MM.1S (cell line): ENCODE measurements at regions not wholly inside any gene's neighbourhood (a gene's known extent, or its start where the extent isn't known, plus 50 kb on each side); places are given as distances from the start of the nearest gene placed in this dataset.

Experiments used
- DNase-seq: peaks from one replicate; pipeline ENCODE4 v3.0.0-alpha.2; 2015
- H2AFZ ChIP-seq: fragments of 300-600 bp; sonication (generic); 2 replicates; pipeline ENCODE4 v1.6.0; 2016; ENCODE audit warnings: antibody characterized with exemption, low read length
- H3F3A ChIP-seq: fragments of 300-600 bp; sonication (generic); 2 replicates; pipeline ENCODE4 v1.6.1; 2016; ENCODE audit warnings: mild to moderate bottlenecking, antibody characterized with exemption, low read length, moderate library complexity, mixed read lengths; ENCODE audit not compliant: insufficient read depth
- H3K27ac ChIP-seq: fragments of 300-600 bp; sonication (generic); 2 replicates; pipeline ENCODE4 v1.5.1; 2016; ENCODE audit warnings: mild to moderate bottlenecking, low read length
- H3K27me3 ChIP-seq: fragments of 300-600 bp; sonication (generic); replicated peaks from 2 replicates; pipeline ENCODE4 v1.6.0; 2016; ENCODE audit warnings: low read length; ENCODE audit not compliant: insufficient read depth
- H3K36me3 ChIP-seq: fragments of 300-600 bp; sonication (generic); replicated peaks from 2 replicates; pipeline ENCODE4 v1.6.1; 2016; ENCODE audit warnings: mild to moderate bottlenecking, low read length, mixed read lengths; ENCODE audit not compliant: insufficient read depth
- H3K4me1 ChIP-seq: fragments of 300-600 bp; sonication (generic); 2 replicates; pipeline ENCODE4 v1.6.1; 2016; ENCODE audit warnings: low read length, mixed read lengths
- H3K4me2 ChIP-seq: fragments of 300-600 bp; sonication (generic); 2 replicates; pipeline ENCODE4 v1.6.0; 2016; ENCODE audit warnings: low read depth, low read length
- H3K4me3 ChIP-seq: fragments of 300-600 bp; sonication (generic); 2 replicates; pipeline ENCODE4 v1.5.1; 2016; ENCODE audit warnings: low read length, mixed read lengths
- H3K79me2 ChIP-seq: fragments of 300-600 bp; sonication (generic); 2 replicates; pipeline ENCODE4 v1.6.1; 2016; ENCODE audit warnings: mixed run types, low read length, mixed read lengths
- H3K9ac ChIP-seq: fragments of 300-600 bp; sonication (generic); 2 replicates; pipeline ENCODE4 v1.6.1; 2016; ENCODE audit warnings: low read length, mixed read lengths
- H3K9me2 ChIP-seq: fragments of 300-600 bp; sonication (generic); replicated peaks from 2 replicates; pipeline ENCODE4 v1.6.1; 2016; ENCODE audit warnings: mild to moderate bottlenecking, low read length, mixed read lengths; ENCODE audit not compliant: insufficient read depth
- H3K9me3 ChIP-seq: fragments of 300-600 bp; sonication (generic); replicated peaks from 2 replicates; pipeline ENCODE4 v1.6.1; 2016; ENCODE audit warnings: mild to moderate bottlenecking, low read length, mixed read lengths; ENCODE audit not compliant: insufficient read depth
- H4K20me1 ChIP-seq: fragments of 300-600 bp; sonication (generic); 2 replicates; pipeline ENCODE4 v1.6.1; 2016; ENCODE audit warnings: mild to moderate bottlenecking, low read length, moderate library complexity, mixed read lengths; ENCODE audit not compliant: insufficient read depth
- CTCF ChIP-seq: fragments of 300-600 bp; sonication (generic); IDR thresholded peaks from 2 replicates; pipeline ENCODE4 v1.5.1; 2016; ENCODE audit warnings: antibody characterized with exemption, low read length, mixed read lengths
- EZH2 ChIP-seq: fragments of 300-600 bp; sonication (generic); optimal IDR thresholded peaks from 2 replicates; pipeline ENCODE3; 2017; ENCODE audit warnings: low read depth, mild to moderate bottlenecking, antibody characterized with exemption, low read length, mixed read lengths
- EZH2phosphoT487 ChIP-seq: fragments of 300-600 bp; sonication (generic); IDR thresholded peaks from 2 replicates; pipeline ENCODE4 v1.6.1; 2018; ENCODE audit warnings: antibody characterized with exemption, low read length

GRCh38 chr14:65241125-65241752, 138.9 kb upstream of the MAX start:
- H3K9me2 ChIP-seq, result no peaks in the 10 kb centered on the region
- no peaks in the 10 kb centered on the region for H3K79me2 ChIP-seq
- no peaks in the 10 kb centered on the region for H3K27me3 ChIP-seq
- DNase-seq, result peak; percentile 11
- no peak overlapping the region for H3K4me3 ChIP-seq
- H3K4me2 ChIP-seq, result no peak overlapping the region
- H4K20me1 ChIP-seq, result no peaks in the 10 kb centered on the region
- TF ChIP-seq EZH2phosphoT487 (no peak), EZH2 (no peak), CTCF (no peak)
- no peak overlapping the region for H2AFZ ChIP-seq
- H3K27ac ChIP-seq, result no peak overlapping the region
- H3K36me3 ChIP-seq, result no peaks in the 10 kb centered on the region
- no peaks in the 10 kb centered on the region for H3F3A ChIP-seq
- H3K4me1 ChIP-seq, result no peaks in the 10 kb centered on the region
- H3K9me3 ChIP-seq, result no peaks in the 10 kb centered on the region
- no peak overlapping the region for H3K9ac ChIP-seq

- Histone ChIP-seq H3K4me1 (no peaks in the 10 kb centered on the region), H3K36me3 (no peaks in the 10 kb centered on the region), H3K79me2 (no peaks in the 10 kb centered on the region), H4K20me1 (no peaks in the 10 kb centered on the region), H3K4me3 (no peak overlapping the region), H3K27ac (no peak overlapping the region), H3K4me2 (no peak overlapping the region), H3F3A (no peaks in the 10 kb centered on the region), H3K9me2 (no peaks in the 10 kb centered on the region), H3K9me3 (no peaks in the 10 kb centered on the region), H3K9ac (no peak overlapping the region), H2AFZ (no peak overlapping the region), H3K27me3 (no peaks in the 10 kb centered on the region)
- TF ChIP-seq EZH2phosphoT487 (no peak), EZH2 (no peak), CTCF (no peak)
- DNase-seq, result no peak
Observed at GRCh38 chr14:65242732-65243134, 140.4 kb upstream of the MAX start.

- H3K9ac ChIP-seq, result no peak overlapping the region
- H3K4me3 ChIP-seq, result no peak overlapping the region
- no peaks in the 10 kb centered on the region for H3K27me3 ChIP-seq
- no peaks in the 10 kb centered on the region for H4K20me1 ChIP-seq
- no peaks in the 10 kb centered on the region for H3F3A ChIP-seq
- no peaks in the 10 kb centered on the region for H3K79me2 ChIP-seq
- no peak for DNase-seq
- H3K9me2 ChIP-seq, result no peaks in the 10 kb centered on the region
- no peak overlapping the region for H2AFZ ChIP-seq
- H3K4me2 ChIP-seq, result no peak overlapping the region
- no peaks in the 10 kb centered on the region for H3K36me3 ChIP-seq
- no peak overlapping the region for H3K27ac ChIP-seq
- TF ChIP-seq EZH2 (no peak), EZH2phosphoT487 (no peak), CTCF (no peak)
- H3K9me3 ChIP-seq, result no peaks in the 10 kb centered on the region
- H3K4me1 ChIP-seq, result no peaks in the 10 kb centered on the region
Observed at GRCh38 chr14:65243766-65244442, 141.6 kb upstream of the MAX start.
